ENCODE measurements at regions not wholly inside any gene's neighbourhood (a gene's known extent, or its start where the extent isn't known, plus 50 kb on each side); places are given as distances from the start of the nearest gene placed in this dataset.

DNA sequence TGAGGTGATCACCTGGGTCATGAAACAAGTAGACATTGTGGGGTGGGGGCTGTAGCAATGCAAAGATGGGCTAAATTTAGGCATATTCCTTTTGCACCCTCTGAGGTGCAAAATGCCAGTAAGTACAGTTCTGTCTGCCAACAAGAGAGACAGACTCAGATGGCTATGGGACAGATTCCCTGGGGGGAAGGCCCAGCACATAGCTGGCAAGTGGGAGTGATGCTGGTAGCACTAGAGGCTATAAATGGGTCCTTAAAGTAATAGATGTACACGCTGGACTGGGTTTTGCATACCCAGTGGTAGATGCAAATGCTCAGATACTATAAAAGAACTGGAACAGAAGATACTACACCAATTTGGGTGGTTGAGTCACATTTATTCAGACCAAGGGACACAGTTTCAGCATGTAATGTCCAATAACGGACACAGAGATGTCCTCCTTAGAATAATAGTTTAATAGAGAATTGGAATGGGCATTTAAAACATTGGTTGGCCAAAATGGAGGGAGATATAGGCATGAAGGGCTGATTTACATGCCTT, 67.4 kb upstream of the RNU6-1 start:
- H3K4me1 Mint-ChIP-seq = no peaks in the 10 kb centered on the region
- intact Hi-C loops (cut with micrococcal nuclease) = no loop called here
- no peak overlapping the region for H2AFZ ChIP-seq (ENCODE audit: insufficient read depth, low read depth, low read length, poor library complexity, severe bottlenecking)
- peaks cover 7% of the 10 kb centered on the region for H3K9me3 Mint-ChIP-seq (ENCODE audit: insufficient read depth)
- H3K27ac Mint-ChIP-seq = no peak overlapping the region
- H3K9ac ChIP-seq (ENCODE audit: low read length) = no peak overlapping the region
- H3K9me3 ChIP-seq (ENCODE audit: control extremely low read depth in 1 of 3, control insufficient read depth in 2 of 3, insufficient read depth in 1 of 3, low read length in 2 of 3) = peaks cover 1 to 16% (median 11%) of the 10 kb centered on the region in 3 donors
- peaks cover 19% of the 10 kb centered on the region for H3K27me3 Mint-ChIP-seq
- no peaks in the 10 kb centered on the region for H4K20me1 ChIP-seq (ENCODE audit: control insufficient read depth, insufficient read depth, low read length, poor library complexity, severe bottlenecking)
- H3K27me3 ChIP-seq (replicated peaks in 1 of 4; ENCODE audit: control extremely low read depth in 1 of 4, control insufficient read depth in 3 of 4, insufficient read depth in 4 of 4, low read length in 3 of 4) = peaks cover 0 to 3% (median 0%) of the 10 kb centered on the region in 4 experiments
- ChIA-PET CTCF (interaction anchor here (1.3 kb wide), 1 partner anchor 249 kb away, joined by 3 read pairs; no protein-coding TSS in a partner anchor), POLR2A (no interaction called here)
- H3K79me2 ChIP-seq (ENCODE audit: control insufficient read depth, insufficient read depth, low read length) = no peaks in the 10 kb centered on the region
- no peak overlapping the region for H3K4me3 Mint-ChIP-seq
- DNase-seq (no peak), ATAC-seq (ENCODE audit: low read depth) (no peak)
- H3K4me2 ChIP-seq (replicated peaks; ENCODE audit: low read depth, low read length, poor library complexity, severe bottlenecking) = no peak overlapping the region
- H3K27ac ChIP-seq (ENCODE audit: low read length in 2 of 2) = no peak overlapping the region
- 100% methylated on average over 1 of the region's 2 CpGs for WGBS (ENCODE audit: insufficient coverage)
- no peak overlapping the region for H3K4me3 ChIP-seq (ENCODE audit: control extremely low read depth in 1 of 5, extremely low read depth in 1 of 5, insufficient read depth in 1 of 5, low read depth in 2 of 5, low read length in 4 of 5)
- no peaks in the 10 kb centered on the region for H3K36me3 ChIP-seq (replicated peaks in 1 of 2; ENCODE audit: control extremely low read depth in 1 of 2, control insufficient read depth in 1 of 2, extremely low read depth in 1 of 2, insufficient read depth in 2 of 2, low read length in 1 of 2)
- TF ChIP-seq, protein P1, sequence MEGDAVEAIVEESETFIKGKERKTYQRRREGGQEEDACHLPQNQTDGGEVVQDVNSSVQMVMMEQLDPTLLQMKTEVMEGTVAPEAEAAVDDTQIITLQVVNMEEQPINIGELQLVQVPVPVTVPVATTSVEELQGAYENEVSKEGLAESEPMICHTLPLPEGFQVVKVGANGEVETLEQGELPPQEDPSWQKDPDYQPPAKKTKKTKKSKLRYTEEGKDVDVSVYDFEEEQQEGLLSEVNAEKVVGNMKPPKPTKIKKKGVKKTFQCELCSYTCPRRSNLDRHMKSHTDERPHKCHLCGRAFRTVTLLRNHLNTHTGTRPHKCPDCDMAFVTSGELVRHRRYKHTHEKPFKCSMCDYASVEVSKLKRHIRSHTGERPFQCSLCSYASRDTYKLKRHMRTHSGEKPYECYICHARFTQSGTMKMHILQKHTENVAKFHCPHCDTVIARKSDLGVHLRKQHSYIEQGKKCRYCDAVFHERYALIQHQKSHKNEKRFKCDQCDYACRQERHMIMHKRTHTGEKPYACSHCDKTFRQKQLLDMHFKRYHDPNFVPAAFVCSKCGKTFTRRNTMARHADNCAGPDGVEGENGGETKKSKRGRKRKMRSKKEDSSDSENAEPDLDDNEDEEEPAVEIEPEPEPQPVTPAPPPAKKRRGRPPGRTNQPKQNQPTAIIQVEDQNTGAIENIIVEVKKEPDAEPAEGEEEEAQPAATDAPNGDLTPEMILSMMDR (IDR thresholded peaks at IDR 0.05) = no peak
- no peaks in the 10 kb centered on the region for H3K4me1 ChIP-seq (ENCODE audit: control insufficient read depth in 2 of 2, insufficient read depth in 2 of 2, low read length in 2 of 2)

DNA sequence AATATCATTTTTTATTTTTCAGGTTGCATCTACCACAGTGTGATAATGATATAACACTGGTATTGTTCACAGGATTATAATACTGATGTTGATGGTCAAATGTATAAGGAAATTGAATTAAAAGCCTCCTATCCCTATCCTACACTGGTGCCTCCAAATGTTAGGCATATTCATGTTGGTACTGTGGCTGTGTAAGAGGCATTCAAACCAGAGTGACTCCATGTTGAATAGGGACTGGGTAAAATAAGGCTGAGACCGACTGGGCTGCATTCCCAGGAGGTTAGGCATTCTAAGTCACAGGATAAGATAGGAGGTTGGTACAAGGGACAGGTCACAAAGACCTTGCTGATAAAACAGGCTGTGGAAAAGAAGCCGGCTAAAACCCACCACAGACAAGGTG, 68.9 kb upstream of the RNU6-1 start:
- Histone ChIP-seq H3K36me3 (replicated peaks in 1 of 2; ENCODE audit: control extremely low read depth in 1 of 2, control insufficient read depth in 1 of 2, extremely low read depth in 1 of 2, insufficient read depth in 2 of 2, low read length in 1 of 2) (no peaks in the 10 kb centered on the region), H3K4me3 (ENCODE audit: control extremely low read depth in 1 of 5, extremely low read depth in 1 of 5, insufficient read depth in 1 of 5, low read depth in 2 of 5, low read length in 4 of 5) (no peak overlapping the region), H3K79me2 (ENCODE audit: control insufficient read depth, insufficient read depth, low read length) (no peaks in the 10 kb centered on the region), H3K9ac (ENCODE audit: low read length) (no peak overlapping the region), H3K4me1 (ENCODE audit: control insufficient read depth in 2 of 2, insufficient read depth in 2 of 2, low read length in 2 of 2) (no peaks in the 10 kb centered on the region), H4K20me1 (ENCODE audit: control insufficient read depth, insufficient read depth, low read length, poor library complexity, severe bottlenecking) (no peaks in the 10 kb centered on the region), H3K9me3 (ENCODE audit: control extremely low read depth in 1 of 3, control insufficient read depth in 2 of 3, insufficient read depth in 1 of 3, low read length in 2 of 3) (peaks cover 1 to 16% (median 11%) of the 10 kb centered on the region in 3 donors), H3K4me2 (replicated peaks; ENCODE audit: low read depth, low read length, poor library complexity, severe bottlenecking) (no peak overlapping the region), H3K27ac (ENCODE audit: low read length in 2 of 2) (no peak overlapping the region), H3K27me3 (replicated peaks in 1 of 4; ENCODE audit: control extremely low read depth in 1 of 4, control insufficient read depth in 3 of 4, insufficient read depth in 4 of 4, low read length in 3 of 4) (peaks cover 0 to 3% (median 0%) of the 10 kb centered on the region in 4 experiments), H2AFZ (ENCODE audit: insufficient read depth, low read depth, low read length, poor library complexity, severe bottlenecking) (no peak overlapping the region)
- Mint-ChIP-seq H3K4me3 (no peak overlapping the region), H3K9me3 (ENCODE audit: insufficient read depth) (peaks cover 7% of the 10 kb centered on the region), H3K27me3 (peaks cover 19% of the 10 kb centered on the region), H3K4me1 (no peaks in the 10 kb centered on the region), H3K27ac (no peak overlapping the region)
- no peak for ATAC-seq (ENCODE audit: low read depth)
- TF ChIP-seq, protein P1 (IDR thresholded peaks at IDR 0.05) = no peak
- no peak for TF ChIP-seq EZH2 (IDR thresholded peaks at IDR 0.05; ENCODE audit: borderline replicate concordance, insufficient read depth, low read depth, low read length, poor library complexity, severe bottlenecking)
- WGBS (ENCODE audit: insufficient coverage) = 88% methylated on average over 1 of the region's 2 CpGs
- ChIA-PET CTCF (interaction anchor here (1.3 kb wide), 1 partner anchor 247 kb away, joined by 3 read pairs; no protein-coding TSS in a partner anchor), POLR2A (no interaction called here)
- intact Hi-C loops (cut with micrococcal nuclease) = no loop called here
- DNase-seq = no peak
